H1 (cell line): ENCODE measurements at regions not wholly inside any gene's neighbourhood (a gene's known extent, or its start where the extent isn't known, plus 50 kb on each side); places are given as distances from the start of the nearest gene placed in this dataset.

Experiments used
- CTCF ChIA-PET: fragments of 300-600 bp; sonication (Branson Sonifier 250); formaldehyde crosslinking; loops from one replicate; lab custom pipeline; 2021; ENCODE audit not compliant: partially characterized antibody; lab: Charles Lee
- POLR2A ChIA-PET: fragments of 300-600 bp; sonication (Branson Sonifier 250); formaldehyde crosslinking; loops from one replicate; lab custom pipeline; 2021; ENCODE audit warnings: inconsistent platforms; ENCODE audit not compliant: partially characterized antibody; lab: Charles Lee
- DNase-seq, 2 experiments: peaks; one replicate each; pipeline versions ENCODE4 v3.0.0 to v3.0.0-alpha.2; 2010 to 2022; ENCODE audit warnings: low spot score in 2 of 2, low read depth in 1 of 2, mixed read lengths in 1 of 2
- FAIRE-seq: peaks from 2 replicates; lab custom pipeline; 2011; peaks lifted over from hg19 to GRCh38; lab: Jason Lieb, UNC
- H2AFZ ChIP-seq: 2 replicates; pipeline ENCODE4 v1.8.1; 2012; ENCODE audit warnings: low read length, inconsistent platforms
- H2AK5ac ChIP-seq: 2 replicates; pipeline ENCODE4 v1.6.1; 2013; ENCODE audit warnings: low read depth, low read length
- H2BK120ac ChIP-seq: replicated peaks from 2 replicates; pipeline ENCODE3; 2013; ENCODE audit warnings: low read depth, low read length, inconsistent platforms
- H2BK12ac ChIP-seq: 2 replicates; pipeline ENCODE4 v1.6.1; 2013; ENCODE audit warnings: low read depth, low read length
- H2BK15ac ChIP-seq: 2 replicates; pipeline ENCODE4 v1.6.1; 2013; ENCODE audit warnings: low read length
- H2BK20ac ChIP-seq: 2 replicates; pipeline ENCODE4 v1.6.1; 2013; ENCODE audit warnings: low read length
- H2BK5ac ChIP-seq: 2 replicates; pipeline ENCODE4 v1.6.1; 2013; ENCODE audit warnings: low read depth, low read length
- H3K14ac ChIP-seq: 2 replicates; pipeline ENCODE4 v1.6.1; 2013; ENCODE audit warnings: inconsistent platforms; ENCODE audit not compliant: insufficient read length
- H3K18ac ChIP-seq: 2 replicates; pipeline ENCODE4 v1.6.1; 2013; ENCODE audit warnings: low read length; ENCODE audit errors: extremely low read depth
- H3K23ac ChIP-seq: 2 replicates; pipeline ENCODE4 v1.6.1; 2013; ENCODE audit warnings: inconsistent platforms; ENCODE audit not compliant: insufficient read length
- H3K23me2 ChIP-seq: 2 replicates; pipeline ENCODE4 v1.6.1; 2013; ENCODE audit warnings: low read depth, low read length
- H3K27ac ChIP-seq: 2 replicates; pipeline ENCODE4 v1.6.1; 2011; ENCODE audit warnings: low read depth, low read length, inconsistent platforms
- H3K27me3 ChIP-seq, 4 experiments: replicated peaks in 1 of 4; 1 replicate in 1 of 4; 2 replicates in 3 of 4; pipeline versions ENCODE4 v1.6.1 to v1.8.1; 2011 to 2013; ENCODE audit warnings: low read length in 3 of 4, mild to moderate bottlenecking in 3 of 4, inconsistent platforms in 2 of 4, mixed read lengths in 2 of 4, moderate library complexity in 1 of 4; ENCODE audit not compliant: control insufficient read depth in 3 of 4, insufficient read depth in 3 of 4; ENCODE audit errors: extremely low read depth in 1 of 4
- H3K36me3 ChIP-seq, 4 experiments: 2 replicates each; pipeline versions ENCODE4 v1.6.1 to v1.8.1; 2011 to 2013; ENCODE audit warnings: mild to moderate bottlenecking in 4 of 4, low read length in 3 of 4, moderate library complexity in 2 of 4, control low read depth in 1 of 4, inconsistent platforms in 1 of 4; ENCODE audit not compliant: insufficient read depth in 4 of 4, control insufficient read depth in 2 of 4
- H3K4ac ChIP-seq: replicated peaks from 2 replicates; pipeline ENCODE3; 2013; ENCODE audit warnings: low read length, low read depth, mixed read lengths, inconsistent platforms; ENCODE audit not compliant: insufficient read length
- H3K4me1 ChIP-seq, 4 experiments: replicated peaks in 1 of 4; 1 replicate in 1 of 4; 2 replicates in 3 of 4; pipeline versions ENCODE4 v1.6.1 to v1.8.1; 2011 to 2013; ENCODE audit warnings: low read length in 3 of 4, inconsistent platforms in 2 of 4, mixed read lengths in 1 of 4; ENCODE audit not compliant: insufficient read depth in 4 of 4, control insufficient read depth in 3 of 4
- H3K4me2 ChIP-seq, 2 experiments: 2 replicates each; pipeline versions ENCODE4 v1.6.1 to v1.8.1; 2011 to 2013; ENCODE audit warnings: low read depth in 2 of 2, low read length in 2 of 2, control low read depth in 1 of 2, inconsistent platforms in 1 of 2, mild to moderate bottlenecking in 1 of 2; ENCODE audit not compliant: insufficient read depth in 1 of 2
- H3K4me3 ChIP-seq, 4 experiments: fragments of 200-600, 300-600 bp in 1 of 4; sonication (generic), shearing (Covaris generic), sonication (Bioruptor Twin) in 1 of 4; 2 replicates each; pipeline versions ENCODE4 v1.5.1 to v1.8.1; 2011 to 2016; ENCODE audit warnings: low read length in 4 of 4, low read depth in 3 of 4, control low read depth in 2 of 4, inconsistent platforms in 2 of 4, mild to moderate bottlenecking in 2 of 4, mixed read lengths in 1 of 4, moderate library complexity in 1 of 4; ENCODE audit not compliant: insufficient read depth in 2 of 4; ENCODE audit errors: extremely low read depth in 1 of 4
- H3K56ac ChIP-seq: replicated peaks from 2 replicates; pipeline ENCODE3; 2013; ENCODE audit warnings: low read depth, mild to moderate bottlenecking, mixed read lengths, low read length, inconsistent platforms; ENCODE audit not compliant: insufficient read length
- H3K79me1 ChIP-seq: 2 replicates; pipeline ENCODE4 v1.6.1; 2013; ENCODE audit warnings: low read depth, low read length, control low read depth
- H3K79me2 ChIP-seq, 2 experiments: 2 replicates each; pipeline versions ENCODE4 v1.6.1 to v1.8.1; 2012 to 2013; ENCODE audit warnings: low read length in 2 of 2, mild to moderate bottlenecking in 2 of 2, inconsistent platforms in 1 of 2; ENCODE audit not compliant: insufficient read depth in 2 of 2, control insufficient read depth in 1 of 2
- H3K9ac ChIP-seq, 4 experiments: replicated peaks in 1 of 4; 1 replicate in 1 of 4; 2 replicates in 3 of 4; pipeline versions ENCODE4 v1.6.1 to v1.8.1; 2011 to 2013; ENCODE audit warnings: low read depth in 3 of 4, low read length in 3 of 4, control low read depth in 2 of 4, mild to moderate bottlenecking in 2 of 4, moderate library complexity in 2 of 4, inconsistent platforms in 1 of 4; ENCODE audit errors: extremely low read depth in 1 of 4
- H3K9me3 ChIP-seq, 2 experiments: 2 replicates each; pipeline versions ENCODE4 v1.6.1 to v1.8.1; 2012 to 2013; ENCODE audit warnings: mild to moderate bottlenecking in 2 of 2, moderate library complexity in 2 of 2, control low read depth in 1 of 2, inconsistent platforms in 1 of 2, low read depth in 1 of 2, low read length in 1 of 2, mixed read lengths in 1 of 2; ENCODE audit not compliant: insufficient read depth in 2 of 2
- H4K20me1 ChIP-seq, 2 experiments: replicated peaks in 1 of 2; 2 replicates each; pipeline versions ENCODE3 to v1.8.1; 2011 to 2013; ENCODE audit warnings: inconsistent platforms in 2 of 2, low read length in 2 of 2, mild to moderate bottlenecking in 1 of 2; ENCODE audit not compliant: insufficient read depth in 2 of 2, control insufficient read depth in 1 of 2
- H4K5ac ChIP-seq: 2 replicates; pipeline ENCODE4 v1.6.1; 2013; ENCODE audit warnings: low read length, low read depth, mixed read lengths, inconsistent platforms; ENCODE audit not compliant: insufficient read length
- H4K8ac ChIP-seq: 2 replicates; pipeline ENCODE4 v1.8.0; 2013; ENCODE audit warnings: mild to moderate bottlenecking, moderate library complexity, low read length, inconsistent platforms; ENCODE audit not compliant: insufficient read depth; ENCODE audit errors: extremely low read depth
- H4K91ac ChIP-seq: replicated peaks from 2 replicates; pipeline ENCODE3; 2013; ENCODE audit warnings: low read length, mixed read lengths, inconsistent platforms; ENCODE audit not compliant: insufficient read length
- BCL11A ChIP-seq, 2 experiments: IDR thresholded peaks; one replicate each; pipeline ENCODE4 v1.6.1; 2011; ENCODE audit warnings: low read depth in 2 of 2, low read length in 2 of 2, mild to moderate bottlenecking in 2 of 2
- CBX8 ChIP-seq: fragments of 300-800, 300-1000 bp; sonication (generic); IDR thresholded peaks from 2 replicates; pipeline ENCODE4 v1.7.1; 2016; ENCODE audit warnings: low read depth, low read length, borderline replicate concordance
- E2F6 ChIP-seq: IDR thresholded peaks from 2 replicates; pipeline ENCODE4 v1.6.1; 2012; ENCODE audit warnings: inconsistent platforms
- GABPA ChIP-seq: IDR thresholded peaks from 2 replicates; pipeline ENCODE4 v1.6.1; 2011; ENCODE audit warnings: mild to moderate bottlenecking, low read length, moderate library complexity, borderline replicate concordance; ENCODE audit not compliant: insufficient read depth
- HDAC2 ChIP-seq, 2 experiments: fragments of 300-600 bp in 1 of 2; sonication (generic) in 1 of 2; IDR thresholded peaks; 2 replicates each; pipeline ENCODE4 v1.6.1; 2011 to 2012; ENCODE audit warnings: low read depth in 2 of 2, low read length in 2 of 2, mild to moderate bottlenecking in 2 of 2, moderate library complexity in 2 of 2, borderline replicate concordance in 1 of 2, inconsistent platforms in 1 of 2
- HDAC6 ChIP-seq: IDR thresholded peaks from one replicate; pipeline ENCODE4 v1.7.1; 2012; ENCODE audit warnings: low read depth, mild to moderate bottlenecking, inconsistent platforms, low read length, moderate library complexity
- KDM4A ChIP-seq: IDR thresholded peaks from one replicate; pipeline ENCODE4 v1.7.1; 2012; ENCODE audit warnings: low read depth, mild to moderate bottlenecking, moderate library complexity, low read length, inconsistent platforms; ENCODE audit not compliant: severe bottlenecking
- KDM5A ChIP-seq: fragments of 200-600 bp; IDR thresholded peaks from 2 replicates; pipeline ENCODE4 v1.7.1; 2012; ENCODE audit warnings: mild to moderate bottlenecking, low read length, inconsistent platforms, mixed read lengths
- RFX5 ChIP-seq: IDR thresholded peaks from 2 replicates; pipeline ENCODE4 v1.6.1; 2011; ENCODE audit warnings: low read depth, low read length, improper control_type of control experiment, borderline replicate concordance
- SIX5 ChIP-seq: IDR thresholded peaks from 2 replicates; pipeline ENCODE4 v1.6.1; 2011; ENCODE audit warnings: mild to moderate bottlenecking, low read depth, low read length
- WGBS, 2 experiments: shearing (Covaris generic) in 1 of 2; methylation state at CpG; one replicate each; pipeline versions ENCODE4 v1.1.6 to v1.1.7; 2013 to 2015; ENCODE audit warnings: low lambda C conversion rate in 2 of 2, mixed read lengths in 2 of 2, inconsistent platforms in 1 of 2, low coverage in 1 of 2, missing lambda C conversion rate in 1 of 2; ENCODE audit not compliant: insufficient replicate concordance in 2 of 2, insufficient coverage in 1 of 2, insufficient read length in 1 of 2; ENCODE audit errors: extremely low coverage in 1 of 2, missing lambda C conversion rate in 1 of 2; 5-methylcytosine and 5-hydroxymethylcytosine counted together

GRCh38 chr4:131540256-131540655, 1608.8 kb upstream of the PCDH10 start:
- H3K9ac ChIP-seq, result no peak overlapping the region
- no peaks in the 10 kb centered on the region for H3K4me1 ChIP-seq
- H3K56ac ChIP-seq, result no peak overlapping the region
- H4K5ac ChIP-seq, result no peak overlapping the region
- 94% methylated on average over 3 of the region's 3 CpGs; no CpG with 5 or more reads in 1 of the 2 experiments for WGBS, 2 experiments
- no peak overlapping the region for H2BK120ac ChIP-seq
- H4K91ac ChIP-seq, result no peak overlapping the region
- CTCF ChIA-PET, result no interaction called here
- H3K79me1 ChIP-seq, result no peaks in the 10 kb centered on the region
- TF ChIP-seq HDAC2 (IDR thresholded peaks at IDR 0.05; ENCODE audit: borderline replicate concordance in 1 of 2, low read depth in 2 of 2, low read length in 2 of 2) (no peak), KDM4A (no peak), SIX5 (no peak), HDAC6 (no peak), E2F6 (no peak), RFX5 (no peak), CBX8 (no peak), BCL11A (IDR thresholded peaks at IDR 0.05; ENCODE audit: low read depth in 2 of 2, low read length in 2 of 2) (no peak), GABPA (no peak), KDM5A (no peak)
- TF ChIP-seq, all 59 proteins: peak for 0
- H3K14ac ChIP-seq, result no peak overlapping the region
- H2AFZ ChIP-seq, result no peak overlapping the region
- no peak overlapping the region for H4K8ac ChIP-seq
- POLR2A ChIA-PET, result no interaction called here
- H2BK20ac ChIP-seq, result no peak overlapping the region
- no peak overlapping the region for H3K18ac ChIP-seq
- no peak overlapping the region for H3K4me3 ChIP-seq
- no peaks in the 10 kb centered on the region for H4K20me1 ChIP-seq
- H2AK5ac ChIP-seq, result no peak overlapping the region
- H2BK12ac ChIP-seq, result no peak overlapping the region
- no peaks in the 10 kb centered on the region for H3K79me2 ChIP-seq
- no peak overlapping the region for H3K23ac ChIP-seq
- H2BK15ac ChIP-seq, result no peak overlapping the region
- H3K4me2 ChIP-seq, result no peak overlapping the region
- no peak for DNase-seq
- no peak for FAIRE-seq
- H3K9me3 ChIP-seq, result no peaks in the 10 kb centered on the region
- no peak overlapping the region for H3K4ac ChIP-seq
- H3K27me3 ChIP-seq, result no peaks in the 10 kb centered on the region
- no peaks in the 10 kb centered on the region for H3K36me3 ChIP-seq
- H3K23me2 ChIP-seq, result no peaks in the 10 kb centered on the region
- H2BK5ac ChIP-seq, result no peak overlapping the region
- no peak overlapping the region for H3K27ac ChIP-seq
